Peyer's patch (tissue), 4 donors: ENCODE measurements at regions not wholly inside any gene's neighbourhood (a gene's known extent, or its start where the extent isn't known, plus 50 kb on each side); places are given as distances from the start of the nearest gene placed in this dataset.

Source experiments
- DNase-seq, 3 donors: peaks; one replicate each; pipeline ENCODE4 v3.0.0-alpha.2; 2017 to 2019
- H3K27ac ChIP-seq, 4 donors: fragments of 200-600 bp; sonication (generic); one replicate each; pipeline ENCODE4 v1.5.1; 2016 to 2019
- H3K27me3 ChIP-seq, 2 donors: fragments of 200-600 bp; sonication (generic); one replicate each; pipeline ENCODE4 v1.5.1; 2019
- H3K36me3 ChIP-seq, 3 donors: fragments of 200-600 bp; sonication (generic); one replicate each; pipeline ENCODE4 v1.5.1; 2016 to 2019
- H3K4me1 ChIP-seq, 4 donors: fragments of 200-600 bp; sonication (generic); one replicate each; pipeline ENCODE4 v1.5.1; 2016 to 2019
- H3K4me3 ChIP-seq, 4 donors: fragments of 200-600 bp; sonication (generic); 1 replicate in 3 of 4; 2 replicates in 1 of 4; pipeline ENCODE4 v1.5.1; 2016 to 2019; ENCODE audit warnings: mild to moderate bottlenecking in 1 of 4
- H3K9me3 ChIP-seq, 4 donors: fragments of 200-600 bp; sonication (generic); one replicate each; pipeline ENCODE4 v1.5.1; 2016 to 2019; ENCODE audit warnings: mild to moderate bottlenecking in 1 of 4
- CTCF ChIP-seq, 6 experiments: fragments of 450-650 bp in 4 of 6; fragments of 200-600 bp in 2 of 6; sonication (generic) in 1 of 6; IDR thresholded peaks; one replicate each; pipeline ENCODE4 v1.5.1; 2017 to 2019; ENCODE audit warnings: antibody characterized with exemption in 6 of 6, mild to moderate bottlenecking in 3 of 6, moderate library complexity in 1 of 6
- POLR2A ChIP-seq, 2 donors: fragments of 450-650 bp; IDR thresholded peaks; one replicate each; pipeline ENCODE4 v1.5.1; 2017; ENCODE audit warnings: antibody characterized with exemption in 2 of 2, mild to moderate bottlenecking in 2 of 2, moderate library complexity in 2 of 2

- Histone ChIP-seq H3K4me1 (no peaks in the 10 kb centered on the region), H3K27me3 (no peaks in the 10 kb centered on the region), H3K4me3 (no peak overlapping the region), H3K36me3 (no peaks in the 10 kb centered on the region), H3K27ac (no peak overlapping the region), H3K9me3 (no peaks in the 10 kb centered on the region)
- TF ChIP-seq POLR2A (IDR thresholded peaks at IDR 0.05) (no peak), CTCF (IDR thresholded peaks at IDR 0.05) (no peak)
- DNase-seq, result no peak
Measured at GRCh38 chrX:40521868-40522450, 58.8 kb upstream of the ATP6AP2 start.

GRCh38 chrX:40514376-40514775 lies 66.4 kb upstream of the ATP6AP2 start:
- Histone ChIP-seq H3K4me3 (no peak overlapping the region), H3K36me3 (no peaks in the 10 kb centered on the region), H3K27me3 (no peaks in the 10 kb centered on the region), H3K9me3 (no peaks in the 10 kb centered on the region), H3K27ac (no peak overlapping the region), H3K4me1 (no peaks in the 10 kb centered on the region)
- DNase-seq, result no peak
- TF ChIP-seq CTCF (IDR thresholded peaks at IDR 0.05) (no peak), POLR2A (IDR thresholded peaks at IDR 0.05) (no peak)

- Histone ChIP-seq H3K27ac (no peak overlapping the region), H3K36me3 (no peaks in the 10 kb centered on the region), H3K27me3 (no peaks in the 10 kb centered on the region), H3K4me3 (no peak overlapping the region), H3K9me3 (no peaks in the 10 kb centered on the region), H3K4me1 (no peaks in the 10 kb centered on the region)
- no peak for DNase-seq
- TF ChIP-seq POLR2A (IDR thresholded peaks at IDR 0.05) (no peak), CTCF (IDR thresholded peaks at IDR 0.05) (no peak)
Measured at GRCh38 chrX:40513835-40514234, 66.9 kb upstream of the ATP6AP2 start.

- no peak for DNase-seq
- H3K27me3 ChIP-seq, result no peaks in the 10 kb centered on the region
- TF ChIP-seq CTCF (IDR thresholded peaks at IDR 0.05), result no peak
- no peak for TF ChIP-seq POLR2A (IDR thresholded peaks at IDR 0.05)
Measured at GRCh38 chrX:40513012-40513411, 67.8 kb upstream of the ATP6AP2 start.

GRCh38 chrX:40511258-40511657 lies 69.5 kb upstream of the ATP6AP2 start:
- H3K9me3 ChIP-seq, result no peaks in the 10 kb centered on the region
- H3K4me3 ChIP-seq, result no peak overlapping the region
- TF ChIP-seq CTCF (IDR thresholded peaks at IDR 0.05) (no peak), POLR2A (IDR thresholded peaks at IDR 0.05) (no peak)
- H3K27me3 ChIP-seq, result no peaks in the 10 kb centered on the region
- H3K36me3 ChIP-seq, result no peaks in the 10 kb centered on the region
- no peaks in the 10 kb centered on the region for H3K4me1 ChIP-seq
- no peak for DNase-seq
- no peak overlapping the region for H3K27ac ChIP-seq

More at GRCh38 chrX:40513012-40513411, 67.8 kb upstream of the ATP6AP2 start:
- Histone ChIP-seq H3K4me1 (no peaks in the 10 kb centered on the region), H3K36me3 (no peaks in the 10 kb centered on the region), H3K4me3 (no peak overlapping the region), H3K27ac (no peak overlapping the region), H3K9me3 (no peaks in the 10 kb centered on the region)

GRCh38 chrX:40508560-40508959 lies 72.2 kb upstream of the ATP6AP2 start:
- no peaks in the 10 kb centered on the region for H3K9me3 ChIP-seq
- no peak for DNase-seq
- TF ChIP-seq CTCF (IDR thresholded peaks at IDR 0.05) (no peak), POLR2A (IDR thresholded peaks at IDR 0.05) (no peak)
- no peaks in the 10 kb centered on the region for H3K36me3 ChIP-seq
- no peaks in the 10 kb centered on the region for H3K27me3 ChIP-seq
- H3K4me1 ChIP-seq, result no peaks in the 10 kb centered on the region
- H3K4me3 ChIP-seq, result no peak overlapping the region
- H3K27ac ChIP-seq, result no peak overlapping the region
